H9 (cell line): ENCODE measurements at regions not wholly inside any gene's neighbourhood (a gene's known extent, or its start where the extent isn't known, plus 50 kb on each side); places are given as distances from the start of the nearest gene placed in this dataset.

Experiments used
- DNase-seq: peaks from one replicate; pipeline ENCODE4 v3.0.0-alpha.2; 2017
- H2AFZ ChIP-seq: one replicate; pipeline ENCODE4 v1.6.1; 2013; ENCODE audit warnings: mild to moderate bottlenecking, low read length, control low read depth, moderate library complexity
- H2AK5ac ChIP-seq: 2 replicates; pipeline ENCODE4 v1.6.1; 2013; ENCODE audit warnings: low read length, control low read depth, mixed read lengths; ENCODE audit not compliant: insufficient read length
- H2BK120ac ChIP-seq: one replicate; pipeline ENCODE4 v1.6.1; 2013; ENCODE audit warnings: low read depth, mild to moderate bottlenecking, low read length, control low read depth, inconsistent platforms; ENCODE audit not compliant: poor library complexity, severe bottlenecking
- H2BK12ac ChIP-seq: 2 replicates; pipeline ENCODE4 v1.6.1; 2013; ENCODE audit warnings: low read length, control low read depth, mixed read lengths, low read depth; ENCODE audit not compliant: insufficient read length
- H2BK15ac ChIP-seq: 2 replicates; pipeline ENCODE4 v1.6.1; 2013; ENCODE audit warnings: low read depth, low read length, control low read depth
- H2BK20ac ChIP-seq: one replicate; pipeline ENCODE4 v1.6.1; 2013; ENCODE audit warnings: low read depth, mild to moderate bottlenecking, low read length, control low read depth, inconsistent platforms; ENCODE audit not compliant: poor library complexity, severe bottlenecking
- H2BK5ac ChIP-seq: 2 replicates; pipeline ENCODE4 v1.6.1; 2013; ENCODE audit warnings: low read length, control low read depth, mixed read lengths; ENCODE audit not compliant: insufficient read length
- H3K14ac ChIP-seq: 2 replicates; pipeline ENCODE4 v1.6.1; 2013; ENCODE audit warnings: low read length, control low read depth; ENCODE audit not compliant: insufficient read depth
- H3K18ac ChIP-seq: 2 replicates; pipeline ENCODE4 v1.6.1; 2013; ENCODE audit warnings: low read depth, mild to moderate bottlenecking, mixed read lengths, low read length, control low read depth; ENCODE audit not compliant: insufficient read length
- H3K23ac ChIP-seq: 2 replicates; pipeline ENCODE4 v1.6.1; 2013; ENCODE audit warnings: low read length, control low read depth, mixed read lengths, low read depth; ENCODE audit not compliant: insufficient read length
- H3K23me2 ChIP-seq: 2 replicates; pipeline ENCODE4 v1.6.1; 2013; ENCODE audit warnings: low read depth, mild to moderate bottlenecking, mixed read lengths, low read length, control low read depth; ENCODE audit not compliant: insufficient read length, poor library complexity, severe bottlenecking
- H3K27ac ChIP-seq: 2 replicates; pipeline ENCODE4 v1.5.1; 2013; ENCODE audit warnings: low read length, control low read depth, mixed read lengths, low read depth; ENCODE audit not compliant: insufficient read length
- H3K27me3 ChIP-seq: 2 replicates; pipeline ENCODE4 v1.6.1; 2013; ENCODE audit warnings: low read length, control low read depth, inconsistent platforms; ENCODE audit not compliant: insufficient read depth
- H3K4ac ChIP-seq: 2 replicates; pipeline ENCODE4 v1.6.1; 2013; ENCODE audit warnings: low read depth, mild to moderate bottlenecking, control low read depth, inconsistent platforms, low read length, moderate library complexity
- H3K4me1 ChIP-seq: 2 replicates; pipeline ENCODE4 v1.6.1; 2013; ENCODE audit warnings: low read length, control low read depth, inconsistent platforms; ENCODE audit not compliant: insufficient read depth
- H3K4me2 ChIP-seq: 2 replicates; pipeline ENCODE4 v1.6.1; 2013; ENCODE audit warnings: low read length, control low read depth, mixed read lengths; ENCODE audit not compliant: insufficient read length, insufficient read depth
- H3K56ac ChIP-seq: 2 replicates; pipeline ENCODE4 v1.6.1; 2013; ENCODE audit warnings: low read depth, mild to moderate bottlenecking, mixed read lengths, low read length, control low read depth; ENCODE audit not compliant: insufficient read length
- H3K79me1 ChIP-seq: 2 replicates; pipeline ENCODE4 v1.6.1; 2013; ENCODE audit warnings: low read depth, mild to moderate bottlenecking, moderate library complexity, low read length, control low read depth, inconsistent platforms; ENCODE audit not compliant: insufficient read depth, poor library complexity, severe bottlenecking
- H3K79me2 ChIP-seq: 2 replicates; pipeline ENCODE4 v1.6.1; 2013; ENCODE audit warnings: low read length, control low read depth, inconsistent platforms; ENCODE audit not compliant: insufficient read depth
- H3K9ac ChIP-seq: 2 replicates; pipeline ENCODE4 v1.6.1; 2013; ENCODE audit warnings: low read length, control low read depth, mixed read lengths; ENCODE audit not compliant: insufficient read length; ENCODE audit errors: extremely low read depth
- H3K9me3 ChIP-seq: one replicate; pipeline ENCODE4 v1.6.1; 2013; ENCODE audit warnings: low read depth, low read length, inconsistent platforms; ENCODE audit not compliant: control insufficient read depth
- H3T11ph ChIP-seq: one replicate; pipeline ENCODE4 v1.6.1; 2013; ENCODE audit warnings: mild to moderate bottlenecking, low read length, control low read depth, inconsistent platforms
- H4K20me1 ChIP-seq: one replicate; pipeline ENCODE4 v1.6.1; 2013; ENCODE audit not compliant: control insufficient read depth, insufficient read length, insufficient read depth
- H4K5ac ChIP-seq: 2 replicates; pipeline ENCODE4 v1.6.1; 2013; ENCODE audit warnings: low read depth, mild to moderate bottlenecking, mixed read lengths, low read length, control low read depth; ENCODE audit not compliant: insufficient read length
- H4K8ac ChIP-seq: replicated peaks from 2 replicates; pipeline ENCODE4 v1.6.1; 2013; ENCODE audit warnings: low read length, control low read depth, mixed read lengths, low read depth; ENCODE audit not compliant: insufficient read length
- H4K91ac ChIP-seq: 2 replicates; pipeline ENCODE4 v1.6.1; 2013; ENCODE audit warnings: low read depth, mild to moderate bottlenecking, moderate library complexity, mixed read lengths, low read length, control low read depth; ENCODE audit not compliant: insufficient read length
- H3K27ac Mint-ChIP-seq, 3 experiments: 2 replicates in 2 of 3; 3 replicates in 1 of 3; pipeline ENCODE4 v1.8.0; 2020 to 2021; ENCODE audit warnings: mixed read lengths in 3 of 3, mild to moderate bottlenecking in 1 of 3, moderate library complexity in 1 of 3
- H3K27me3 Mint-ChIP-seq: 2 replicates; pipeline ENCODE4 v1.8.0; 2021; ENCODE audit warnings: low read depth, mild to moderate bottlenecking, moderate library complexity, mixed read lengths
- H3K36me3 Mint-ChIP-seq, 3 experiments: 2 replicates in 2 of 3; 3 replicates in 1 of 3; pipeline ENCODE4 v1.8.0; 2020 to 2021; ENCODE audit warnings: low read depth in 3 of 3, mixed read lengths in 3 of 3; ENCODE audit not compliant: insufficient read depth in 1 of 3
- H3K4me1 Mint-ChIP-seq, 2 experiments: 2 replicates each; pipeline ENCODE4 v1.8.0; 2020; ENCODE audit warnings: mixed read lengths in 2 of 2
- H3K4me3 Mint-ChIP-seq, 2 experiments: 2 replicates in 1 of 2; 3 replicates in 1 of 2; pipeline ENCODE4 v1.8.0; 2020 to 2021; ENCODE audit warnings: mild to moderate bottlenecking in 2 of 2, mixed read lengths in 2 of 2, moderate library complexity in 1 of 2
- H3K9me3 Mint-ChIP-seq, 2 experiments: 2 replicates in 1 of 2; 3 replicates in 1 of 2; pipeline ENCODE4 v1.8.0; 2020; ENCODE audit warnings: mild to moderate bottlenecking in 2 of 2, mixed read lengths in 2 of 2, moderate library complexity in 1 of 2
- WGBS: extraction: QIAGEN DNeasy Blood & Tissue Kit; methylation state at CpG from one replicate; pipeline ENCODE4 v1.1.7; 2013; ENCODE audit warnings: missing lambda C conversion rate, low lambda C conversion rate, mixed read lengths; ENCODE audit not compliant: insufficient read length; ENCODE audit errors: extremely low coverage; 5-methylcytosine and 5-hydroxymethylcytosine counted together
- TF ChIP-seq, protein P1 (sequence below): fragments of 200-600 bp; sonication (generic); conservative IDR thresholded peaks from 3 replicates; pipeline ENCODE4 v1.8.0; 2021; ENCODE audit warnings: antibody characterized with exemption, mild to moderate bottlenecking

GRCh38 chr1:193438771-193439170 is 252.4 kb upstream of the B3GALT2 start:
- no peak overlapping the region for H3K4me2 ChIP-seq
- no peak overlapping the region for H4K91ac ChIP-seq
- H3K79me2 ChIP-seq = no peaks in the 10 kb centered on the region
- H3K23ac ChIP-seq = no peak overlapping the region
- no peaks in the 10 kb centered on the region for H3K27me3 ChIP-seq
- no peaks in the 10 kb centered on the region for H3K4me1 ChIP-seq
- WGBS = no CpG with 5 or more reads among the region's 1 CpG
- H3K4ac ChIP-seq = no peak overlapping the region
- H3K18ac ChIP-seq = no peak overlapping the region
- no peak overlapping the region for H2AK5ac ChIP-seq
- H3K9ac ChIP-seq = no peak overlapping the region
- no peak overlapping the region for H2BK15ac ChIP-seq
- peaks cover 2 to 8% (median 3%) of the 10 kb centered on the region in 3 experiments for H3K36me3 Mint-ChIP-seq
- H2BK5ac ChIP-seq = no peak overlapping the region
- no peak overlapping the region for H3K14ac ChIP-seq
- no peaks in the 10 kb centered on the region for H3K23me2 ChIP-seq
- H2BK12ac ChIP-seq = no peak overlapping the region
- no peak overlapping the region for H3T11ph ChIP-seq
- H3K4me1 Mint-ChIP-seq = 0 out of 4 replicates have a peak, but pooled peaks cover 0 to 6% of the 10 kb centered on the region in 2 experiments
- no peaks in the 10 kb centered on the region for H3K27me3 Mint-ChIP-seq
- no peak overlapping the region for H2AFZ ChIP-seq
- no peak for DNase-seq
- H2BK120ac ChIP-seq = no peak overlapping the region
- H3K9me3 ChIP-seq = peaks cover 7% of the 10 kb centered on the region
- H3K56ac ChIP-seq = no peak overlapping the region
- no peaks in the 10 kb centered on the region for H3K79me1 ChIP-seq
- no peak overlapping the region for H2BK20ac ChIP-seq
- H4K20me1 ChIP-seq = no peaks in the 10 kb centered on the region
- peaks cover 11 to 24% of the 10 kb centered on the region in 2 experiments for H3K9me3 Mint-ChIP-seq
- H4K8ac ChIP-seq = no peak overlapping the region
- no peak overlapping the region for H3K27ac Mint-ChIP-seq
- H4K5ac ChIP-seq = no peak overlapping the region
- no peak overlapping the region for H3K4me3 Mint-ChIP-seq
- H3K27ac ChIP-seq = no peak overlapping the region
- TF ChIP-seq, protein P1, sequence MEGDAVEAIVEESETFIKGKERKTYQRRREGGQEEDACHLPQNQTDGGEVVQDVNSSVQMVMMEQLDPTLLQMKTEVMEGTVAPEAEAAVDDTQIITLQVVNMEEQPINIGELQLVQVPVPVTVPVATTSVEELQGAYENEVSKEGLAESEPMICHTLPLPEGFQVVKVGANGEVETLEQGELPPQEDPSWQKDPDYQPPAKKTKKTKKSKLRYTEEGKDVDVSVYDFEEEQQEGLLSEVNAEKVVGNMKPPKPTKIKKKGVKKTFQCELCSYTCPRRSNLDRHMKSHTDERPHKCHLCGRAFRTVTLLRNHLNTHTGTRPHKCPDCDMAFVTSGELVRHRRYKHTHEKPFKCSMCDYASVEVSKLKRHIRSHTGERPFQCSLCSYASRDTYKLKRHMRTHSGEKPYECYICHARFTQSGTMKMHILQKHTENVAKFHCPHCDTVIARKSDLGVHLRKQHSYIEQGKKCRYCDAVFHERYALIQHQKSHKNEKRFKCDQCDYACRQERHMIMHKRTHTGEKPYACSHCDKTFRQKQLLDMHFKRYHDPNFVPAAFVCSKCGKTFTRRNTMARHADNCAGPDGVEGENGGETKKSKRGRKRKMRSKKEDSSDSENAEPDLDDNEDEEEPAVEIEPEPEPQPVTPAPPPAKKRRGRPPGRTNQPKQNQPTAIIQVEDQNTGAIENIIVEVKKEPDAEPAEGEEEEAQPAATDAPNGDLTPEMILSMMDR = no peak
